Activated naive CD8-positive, alpha-beta T cell treated with anti-CD3 and anti-CD28 coated beads for 36 hours (primary cell): ENCODE measurements at regions not wholly inside any gene's neighbourhood (a gene's known extent, or its start where the extent isn't known, plus 50 kb on each side); places are given as distances from the start of the nearest gene placed in this dataset.

ENCODE experiments used
- DNase-seq: peaks from one replicate; pipeline ENCODE4 v3.0.0; 2021
- H3K27ac Mint-ChIP-seq: one replicate; pipeline ENCODE4 v1.8.0; 2022; ENCODE audit warnings: mild to moderate bottlenecking, moderate library complexity, mixed read lengths
- H3K27me3 Mint-ChIP-seq: one replicate; pipeline ENCODE4 v1.8.0; 2022; ENCODE audit warnings: mild to moderate bottlenecking, mixed read lengths
- H3K36me3 Mint-ChIP-seq: one replicate; pipeline ENCODE4 v1.8.0; 2021; ENCODE audit warnings: mild to moderate bottlenecking, mixed read lengths
- H3K4me1 Mint-ChIP-seq: one replicate; pipeline ENCODE4 v1.8.0; 2021; ENCODE audit warnings: mixed read lengths
- H3K4me3 Mint-ChIP-seq: one replicate; pipeline ENCODE4 v1.8.0; 2022; ENCODE audit warnings: mild to moderate bottlenecking, moderate library complexity, mixed read lengths
- H3K9me3 Mint-ChIP-seq: one replicate; pipeline ENCODE4 v1.8.0; 2022; ENCODE audit warnings: mixed read lengths

- no peak for DNase-seq
- H3K36me3 Mint-ChIP-seq: no peaks in the 10 kb centered on the region
- H3K9me3 Mint-ChIP-seq: no peaks in the 10 kb centered on the region
- no peak overlapping the region for H3K4me3 Mint-ChIP-seq
- H3K4me1 Mint-ChIP-seq: no peaks in the 10 kb centered on the region
- H3K27ac Mint-ChIP-seq: no peak overlapping the region
- H3K27me3 Mint-ChIP-seq: no peaks in the 10 kb centered on the region
These were observed 382.3 kb upstream of the SEMA6D start for GRCh38 chr15:47334805-47335535.

GRCh38 chr15:47337106-47337505, 380.2 kb upstream of the SEMA6D start:
- H3K4me1 Mint-ChIP-seq: no peaks in the 10 kb centered on the region
- H3K4me3 Mint-ChIP-seq: no peak overlapping the region
- H3K9me3 Mint-ChIP-seq: no peaks in the 10 kb centered on the region
- H3K27ac Mint-ChIP-seq: no peak overlapping the region
- DNase-seq: no peak
- H3K36me3 Mint-ChIP-seq: no peaks in the 10 kb centered on the region
- no peaks in the 10 kb centered on the region for H3K27me3 Mint-ChIP-seq

GRCh38 chr15:47337836-47338235, 379.5 kb upstream of the SEMA6D start:
- DNase-seq: no peak
- H3K27me3 Mint-ChIP-seq: no peaks in the 10 kb centered on the region
- no peak overlapping the region for H3K27ac Mint-ChIP-seq
- no peaks in the 10 kb centered on the region for H3K36me3 Mint-ChIP-seq
- H3K4me1 Mint-ChIP-seq: no peaks in the 10 kb centered on the region
- no peaks in the 10 kb centered on the region for H3K9me3 Mint-ChIP-seq
- no peak overlapping the region for H3K4me3 Mint-ChIP-seq

GRCh38 chr15:47338771-47339170, 378.5 kb upstream of the SEMA6D start:
- Mint-ChIP-seq H3K9me3 (no peaks in the 10 kb centered on the region), H3K36me3 (no peaks in the 10 kb centered on the region), H3K4me1 (no peaks in the 10 kb centered on the region)

GRCh38 chr15:47339800-47340570, 377.3 kb upstream of the SEMA6D start:
- Mint-ChIP-seq H3K27ac (no peak overlapping the region), H3K9me3 (no peaks in the 10 kb centered on the region), H3K36me3 (no peaks in the 10 kb centered on the region), H3K4me3 (no peak overlapping the region), H3K4me1 (no peaks in the 10 kb centered on the region), H3K27me3 (no peaks in the 10 kb centered on the region)
- DNase-seq: no peak

More at GRCh38 chr15:47338771-47339170, 378.5 kb upstream of the SEMA6D start:
- DNase-seq: no peak
- Mint-ChIP-seq H3K27me3 (no peaks in the 10 kb centered on the region), H3K27ac (no peak overlapping the region), H3K4me3 (no peak overlapping the region)

- no peak overlapping the region for H3K27ac Mint-ChIP-seq
- H3K9me3 Mint-ChIP-seq: no peaks in the 10 kb centered on the region
- no peaks in the 10 kb centered on the region for H3K4me1 Mint-ChIP-seq
- no peak for DNase-seq
- no peaks in the 10 kb centered on the region for H3K36me3 Mint-ChIP-seq
- H3K27me3 Mint-ChIP-seq: no peaks in the 10 kb centered on the region
- H3K4me3 Mint-ChIP-seq: no peak overlapping the region
These were observed 376.8 kb upstream of the SEMA6D start for GRCh38 chr15:47340571-47340920.

GRCh38 chr15:47349179-47349578, 368.1 kb upstream of the SEMA6D start:
- no peak for DNase-seq
- Mint-ChIP-seq H3K9me3 (no peaks in the 10 kb centered on the region), H3K4me1 (no peaks in the 10 kb centered on the region), H3K27me3 (no peaks in the 10 kb centered on the region), H3K27ac (no peak overlapping the region), H3K4me3 (no peak overlapping the region), H3K36me3 (no peaks in the 10 kb centered on the region)

GRCh38 chr15:47351501-47351900, 365.8 kb upstream of the SEMA6D start:
- no peaks in the 10 kb centered on the region for H3K36me3 Mint-ChIP-seq
- no peak overlapping the region for H3K4me3 Mint-ChIP-seq
- H3K9me3 Mint-ChIP-seq: no peaks in the 10 kb centered on the region
- H3K4me1 Mint-ChIP-seq: no peaks in the 10 kb centered on the region
- no peaks in the 10 kb centered on the region for H3K27me3 Mint-ChIP-seq
- no peak for DNase-seq
- no peak overlapping the region for H3K27ac Mint-ChIP-seq

- no peak overlapping the region for H3K27ac Mint-ChIP-seq
These were observed 365.1 kb upstream of the SEMA6D start for GRCh38 chr15:47352217-47352616.

GRCh38 chr15:47355759-47356158, 361.5 kb upstream of the SEMA6D start:
- Mint-ChIP-seq H3K4me3 (no peak overlapping the region), H3K27ac (no peak overlapping the region), H3K9me3 (no peaks in the 10 kb centered on the region), H3K27me3 (no peaks in the 10 kb centered on the region), H3K36me3 (no peaks in the 10 kb centered on the region), H3K4me1 (no peaks in the 10 kb centered on the region)
- no peak for DNase-seq

More at GRCh38 chr15:47352217-47352616, 365.1 kb upstream of the SEMA6D start:
- Mint-ChIP-seq H3K36me3 (no peaks in the 10 kb centered on the region), H3K4me1 (no peaks in the 10 kb centered on the region), H3K4me3 (no peak overlapping the region), H3K27me3 (no peaks in the 10 kb centered on the region), H3K9me3 (no peaks in the 10 kb centered on the region)
- DNase-seq: no peak

GRCh38 chr15:47356297-47356696, 361.0 kb upstream of the SEMA6D start:
- Mint-ChIP-seq H3K36me3 (no peaks in the 10 kb centered on the region), H3K4me3 (no peak overlapping the region), H3K9me3 (no peaks in the 10 kb centered on the region), H3K27me3 (no peaks in the 10 kb centered on the region), H3K4me1 (no peaks in the 10 kb centered on the region), H3K27ac (no peak overlapping the region)
- no peak for DNase-seq

GRCh38 chr15:47358876-47359275, 358.4 kb upstream of the SEMA6D start:
- Mint-ChIP-seq H3K27ac (no peak overlapping the region), H3K9me3 (no peaks in the 10 kb centered on the region), H3K4me1 (no peaks in the 10 kb centered on the region), H3K36me3 (no peaks in the 10 kb centered on the region), H3K4me3 (no peak overlapping the region), H3K27me3 (no peaks in the 10 kb centered on the region)
- no peak for DNase-seq

- Mint-ChIP-seq H3K36me3 (no peaks in the 10 kb centered on the region), H3K27ac (no peak overlapping the region), H3K9me3 (no peaks in the 10 kb centered on the region), H3K4me1 (no peaks in the 10 kb centered on the region), H3K27me3 (no peaks in the 10 kb centered on the region), H3K4me3 (no peak overlapping the region)
- no peak for DNase-seq
These were observed 357.0 kb upstream of the SEMA6D start for GRCh38 chr15:47360305-47360704.

GRCh38 chr15:47362118-47362905, 355.0 kb upstream of the SEMA6D start:
- Mint-ChIP-seq H3K4me1 (no peaks in the 10 kb centered on the region), H3K9me3 (no peaks in the 10 kb centered on the region), H3K27ac (no peak overlapping the region), H3K27me3 (no peaks in the 10 kb centered on the region), H3K36me3 (no peaks in the 10 kb centered on the region), H3K4me3 (no peak overlapping the region)
- no peak for DNase-seq

GRCh38 chr15:47363653-47364052, 353.7 kb upstream of the SEMA6D start:
- no peaks in the 10 kb centered on the region for H3K36me3 Mint-ChIP-seq
- H3K27me3 Mint-ChIP-seq: no peaks in the 10 kb centered on the region
- no peaks in the 10 kb centered on the region for H3K9me3 Mint-ChIP-seq
- H3K4me3 Mint-ChIP-seq: no peak overlapping the region
- H3K27ac Mint-ChIP-seq: no peak overlapping the region
- H3K4me1 Mint-ChIP-seq: no peaks in the 10 kb centered on the region
- DNase-seq: no peak
